ENCODE measurements at regions not wholly inside any gene's neighbourhood (a gene's known extent, or its start where the extent isn't known, plus 50 kb on each side); places are given as distances from the start of the nearest gene placed in this dataset.
A peak's percentile ranks its signal among the peaks of the same experiment; 100 is the strongest.

DNA sequence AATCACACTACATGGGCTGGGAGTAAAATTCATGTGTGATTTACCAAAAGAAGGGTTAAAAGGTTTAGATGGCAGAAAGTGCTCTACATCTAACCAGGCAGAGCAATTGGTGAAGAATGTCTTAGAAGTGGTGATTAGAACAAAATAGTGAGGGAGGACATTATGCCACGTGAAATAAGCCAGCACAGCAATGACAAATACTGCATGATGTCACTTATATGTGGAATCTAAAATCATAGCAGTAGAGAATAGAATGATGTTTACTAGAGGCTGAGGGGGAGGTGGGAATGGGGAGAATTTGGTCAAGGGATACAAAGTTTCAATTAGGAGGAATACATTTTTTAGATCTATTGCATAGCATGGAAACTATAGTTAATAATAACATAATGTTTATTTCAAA is 253.3 kb downstream of the KCNS3 start:
- H3K4me3 ChIP-seq (ENCODE audit: low read length): no peak overlapping the region
- no peak for DNase-seq (ENCODE audit: low read depth, low spot score)

DNA sequence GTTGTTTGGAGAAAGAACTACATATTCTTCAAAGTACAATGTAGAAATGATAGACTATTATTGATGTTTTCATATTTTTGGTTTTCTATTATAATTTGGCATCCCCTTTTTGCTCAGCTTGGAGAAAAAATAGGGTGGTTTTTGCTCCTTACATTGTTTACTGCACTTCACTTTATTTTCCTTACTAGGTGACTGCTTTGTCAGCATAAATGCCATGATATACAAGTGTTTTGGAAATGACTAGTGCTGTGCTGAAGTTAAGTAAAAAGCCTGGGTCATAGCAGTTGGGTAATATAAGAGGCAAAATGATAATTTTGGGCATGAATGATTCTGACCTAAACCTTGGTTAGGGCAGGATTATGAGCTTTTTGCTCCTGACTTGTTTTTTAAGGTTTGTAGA is 250.9 kb downstream of the KCNS3 start:
- no peak for DNase-seq (ENCODE audit: low read depth, low spot score)
- H3K4me3 ChIP-seq (ENCODE audit: low read length): no peak overlapping the region

- no peak for DNase-seq (ENCODE audit: low read depth, low spot score)
- no peak overlapping the region for H3K4me3 ChIP-seq (ENCODE audit: low read length)
Observed at GRCh38 chr2:18125303-18125702, 246.8 kb downstream of the KCNS3 start.

GRCh38 chr2:18124116-18124835 is 245.8 kb downstream of the KCNS3 start:
- no peak overlapping the region for H3K4me3 ChIP-seq (ENCODE audit: low read length)
- no peak for DNase-seq (ENCODE audit: low read depth, low spot score)

DNA sequence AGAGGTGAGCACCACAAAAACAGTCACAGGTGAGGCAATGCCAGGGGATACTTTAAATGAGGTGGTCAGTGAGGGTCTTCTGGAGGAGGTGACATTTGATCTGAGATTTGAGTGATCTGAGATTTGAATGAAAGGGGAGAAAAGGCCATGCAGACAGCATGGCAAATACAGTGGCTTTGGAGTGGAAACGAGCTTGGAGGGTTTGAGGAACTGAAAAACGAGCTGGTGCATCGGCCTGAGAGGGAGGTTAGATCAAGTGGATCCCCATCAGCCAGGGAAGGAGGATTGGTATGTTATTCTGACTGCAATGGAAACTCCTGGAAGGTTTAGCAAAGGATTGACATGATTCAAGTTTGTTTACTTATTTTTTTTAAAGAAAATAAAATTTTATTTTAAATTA is 245.1 kb downstream of the KCNS3 start:
- no peak for DNase-seq (ENCODE audit: low read depth, low spot score)
- no peak overlapping the region for H3K4me3 ChIP-seq (ENCODE audit: low read length)

GRCh38 chr2:18123211-18123570 is 244.7 kb downstream of the KCNS3 start:
- no peak for DNase-seq (ENCODE audit: low read depth, low spot score)
- H3K4me3 ChIP-seq (ENCODE audit: low read length): no peak overlapping the region

DNA sequence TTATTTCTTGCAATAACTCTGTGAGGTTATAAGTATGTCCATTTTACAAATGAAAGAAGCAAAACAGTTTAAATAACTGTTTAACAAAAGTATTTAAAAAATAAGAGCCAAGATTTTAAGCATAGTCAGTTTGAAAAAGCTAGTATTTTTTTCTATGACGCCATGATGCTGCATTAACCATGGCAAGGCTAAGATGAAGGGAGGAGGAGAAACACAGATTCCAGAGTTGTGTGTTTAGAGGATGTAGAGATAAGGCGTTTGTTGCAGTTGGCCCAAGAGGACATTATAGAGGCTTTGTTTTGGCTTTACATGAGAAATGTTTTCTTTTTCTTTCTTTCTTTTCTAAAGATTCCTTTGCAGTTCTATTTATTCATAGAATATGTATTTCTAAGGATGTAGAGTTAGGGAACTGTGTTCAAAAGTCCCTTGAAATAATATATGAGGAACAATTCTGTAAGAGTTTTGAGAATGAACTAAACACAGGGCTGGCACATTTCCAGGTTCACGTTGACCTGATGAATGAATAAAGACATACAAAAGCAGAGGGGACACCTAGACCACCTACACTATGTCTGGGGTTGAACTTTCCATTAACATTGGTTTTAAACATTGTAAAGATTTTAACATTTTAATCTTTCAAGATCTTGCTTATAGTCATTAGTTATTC is 244.2 kb downstream of the KCNS3 start:
- no peak for DNase-seq (ENCODE audit: low read depth, low spot score)
- no peak overlapping the region for H3K4me3 ChIP-seq (ENCODE audit: low read length)

GRCh38 chr2:18119883-18120282 is 241.4 kb downstream of the KCNS3 start:
- no peak for DNase-seq (ENCODE audit: low read depth, low spot score)
- no peak overlapping the region for H3K4me3 ChIP-seq (ENCODE audit: low read length)

DNA sequence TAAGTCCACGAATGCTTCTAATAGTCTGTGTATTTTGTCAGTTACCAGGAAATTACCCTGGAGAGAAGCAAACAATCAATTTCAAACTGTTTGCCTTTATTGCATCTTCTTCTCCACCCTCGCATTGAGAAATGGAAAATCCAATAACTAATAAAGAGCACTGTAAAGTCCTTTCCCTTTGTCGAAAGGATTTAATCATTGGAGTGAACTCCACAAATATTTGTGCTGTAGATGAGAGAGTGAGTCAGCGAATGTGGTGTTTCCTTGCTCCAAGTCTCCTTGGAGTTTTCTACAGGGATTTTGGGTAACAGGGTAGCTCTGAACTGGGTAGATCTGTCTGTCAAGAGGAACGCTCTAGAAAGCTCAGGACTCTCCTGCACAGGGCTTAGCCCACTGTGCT is 240.2 kb downstream of the KCNS3 start:
- H3K4me3 ChIP-seq (ENCODE audit: low read length): no peak overlapping the region
- DNase-seq (ENCODE audit: low read depth, low spot score): no peak

DNA sequence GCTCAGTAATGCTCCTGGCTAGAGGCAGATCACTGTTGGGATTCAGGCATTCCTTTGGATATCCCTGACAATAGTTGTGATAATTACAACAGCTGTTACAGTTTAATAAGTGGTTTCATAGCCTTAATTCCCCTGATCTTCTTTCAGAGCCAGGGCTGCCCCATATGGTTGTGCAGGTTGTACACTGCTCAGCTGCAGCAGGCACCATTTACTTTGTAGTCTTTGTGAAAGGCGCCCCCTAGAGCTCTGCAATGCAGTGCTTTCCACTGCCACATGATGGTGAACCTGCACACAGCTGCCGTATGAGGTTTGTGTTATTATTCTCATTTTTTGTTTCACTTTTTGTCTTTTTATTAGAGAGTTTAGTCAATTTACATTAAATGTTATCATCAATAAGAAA is 239.1 kb downstream of the KCNS3 start:
- DNase-seq (ENCODE audit: low read depth, low spot score): peak; percentile 55
- no peak overlapping the region for H3K4me3 ChIP-seq (ENCODE audit: low read length)

- no peak overlapping the region for H3K4me3 ChIP-seq (ENCODE audit: low read length)
- DNase-seq (ENCODE audit: low read depth, low spot score): no peak
Observed at GRCh38 chr2:18110222-18110621, 231.8 kb downstream of the KCNS3 start.

DNA sequence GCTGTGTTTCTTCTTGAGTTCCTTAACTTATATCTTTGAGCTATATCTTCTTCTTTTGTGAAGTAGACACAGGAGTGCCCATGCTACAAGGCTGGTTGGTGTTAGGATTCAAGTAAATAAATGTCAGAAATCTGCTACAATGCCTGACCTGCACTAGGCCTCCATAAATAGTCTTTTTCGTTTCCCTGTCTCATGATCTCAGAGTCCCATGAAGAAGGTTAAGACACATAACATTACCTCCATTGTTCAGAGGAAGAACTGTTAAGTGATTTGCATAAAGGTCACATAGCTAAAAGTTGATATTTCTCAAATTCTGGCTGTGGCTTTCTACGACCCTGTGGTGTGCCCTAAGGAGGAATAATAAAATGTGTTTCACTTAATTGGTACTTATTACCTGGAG is 228.4 kb downstream of the KCNS3 start:
- DNase-seq (ENCODE audit: low read depth, low spot score): no peak
- H3K4me3 ChIP-seq (ENCODE audit: low read length): no peak overlapping the region

DNA sequence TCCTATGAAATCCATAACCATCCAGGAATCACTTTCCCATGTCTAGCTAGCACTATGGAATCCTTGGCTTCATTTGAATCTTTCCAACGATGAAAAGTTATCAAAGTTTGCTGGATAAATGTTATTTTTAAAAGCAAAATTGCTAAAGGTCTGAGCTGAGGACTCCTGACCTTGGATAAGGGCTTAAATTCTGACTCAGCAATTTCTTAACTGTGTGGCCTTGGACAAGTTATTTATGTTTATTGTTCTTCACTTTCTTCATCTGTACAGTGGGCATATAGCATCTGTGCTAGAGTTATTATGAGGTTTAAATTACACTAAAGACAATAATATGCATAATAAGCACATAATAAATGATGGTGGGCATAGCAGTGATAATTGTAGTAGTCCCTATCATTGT is 227.5 kb downstream of the KCNS3 start:
- DNase-seq (ENCODE audit: low read depth, low spot score): no peak
- no peak overlapping the region for H3K4me3 ChIP-seq (ENCODE audit: low read length)

- no peak overlapping the region for H3K4me3 ChIP-seq (ENCODE audit: low read length)
- DNase-seq (ENCODE audit: low read depth, low spot score): no peak
Observed at GRCh38 chr2:18104595-18105224, 226.2 kb downstream of the KCNS3 start.

- DNase-seq (ENCODE audit: low read depth, low spot score): no peak
- no peak overlapping the region for H3K4me3 ChIP-seq (ENCODE audit: low read length)
Observed at GRCh38 chr2:18096836-18097405, 218.5 kb downstream of the KCNS3 start.

GRCh38 chr2:18094277-18094676 is 215.8 kb downstream of the KCNS3 start:
- DNase-seq (ENCODE audit: low read depth, low spot score): no peak
- no peak overlapping the region for H3K4me3 ChIP-seq (ENCODE audit: low read length)

DNA sequence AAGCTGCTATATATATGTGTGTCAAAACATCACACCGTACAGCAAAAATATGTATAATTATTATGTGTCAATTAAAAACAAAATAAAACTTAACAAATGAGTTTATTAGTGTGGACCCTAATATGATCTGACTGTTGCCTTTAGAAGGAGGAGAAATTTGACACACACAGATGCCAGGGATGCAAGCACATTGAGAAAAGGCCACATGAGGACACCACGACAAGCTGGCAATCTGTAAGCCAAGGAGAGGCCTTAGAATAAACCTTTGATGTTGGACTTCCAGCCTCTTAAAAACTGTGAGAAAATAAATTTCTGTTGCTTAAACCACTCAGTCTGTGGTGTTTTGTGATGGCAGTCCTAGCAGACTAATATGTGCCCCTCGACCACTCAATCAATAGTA is 214.7 kb downstream of the KCNS3 start:
- no peak for DNase-seq (ENCODE audit: low read depth, low spot score)

DNA sequence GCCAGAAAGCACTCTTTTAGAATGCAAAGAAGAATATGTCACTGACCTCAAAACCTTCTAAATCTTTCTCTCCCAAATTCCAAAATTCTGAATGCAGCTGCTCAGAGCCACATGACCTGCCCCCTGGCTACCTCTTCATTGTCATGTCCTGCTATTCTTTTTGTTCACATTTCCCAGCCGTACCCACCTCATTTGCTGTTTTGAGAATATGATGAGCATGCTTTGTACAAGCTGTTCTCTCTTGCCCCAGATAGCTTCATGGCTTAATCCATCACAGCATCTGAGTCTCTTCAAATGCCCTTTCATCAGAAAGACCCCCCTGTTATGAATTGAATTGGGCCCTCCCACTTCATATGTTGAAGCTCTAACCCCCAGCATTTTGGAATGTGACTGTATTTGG is 214.3 kb downstream of the KCNS3 start:
- H3K4me3 ChIP-seq (ENCODE audit: low read length): no peak overlapping the region
- no peak for DNase-seq (ENCODE audit: low read depth, low spot score)

More for the DNA sequence above, 214.7 kb downstream of the KCNS3 start:
- no peak overlapping the region for H3K4me3 ChIP-seq (ENCODE audit: low read length)

GRCh38 chr2:18085593-18085992 is 207.1 kb downstream of the KCNS3 start:
- no peak overlapping the region for H3K4me3 ChIP-seq (ENCODE audit: low read length)
- no peak for DNase-seq (ENCODE audit: low read depth, low spot score)

DNA sequence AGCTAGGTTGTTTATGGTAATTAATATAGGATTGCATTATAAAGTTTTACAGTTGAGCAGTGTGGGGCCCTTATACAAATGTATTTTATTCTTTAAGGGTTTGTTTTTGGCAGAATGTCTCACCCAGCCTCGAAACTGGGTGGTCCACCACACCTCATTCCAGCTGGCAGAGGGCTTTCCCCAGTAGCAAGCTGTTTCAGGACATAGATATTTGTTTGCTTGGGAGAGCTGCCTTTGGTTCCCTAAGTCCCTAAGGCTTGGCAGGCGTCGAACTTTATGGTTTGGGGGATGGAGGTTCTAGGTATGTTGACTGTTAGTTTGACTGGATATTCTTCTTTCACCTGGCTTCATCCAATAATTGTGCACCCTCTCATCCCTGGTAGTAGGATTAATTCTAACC is 205.9 kb downstream of the KCNS3 start:
- no peak for DNase-seq (ENCODE audit: low read depth, low spot score)
- H3K4me3 ChIP-seq (ENCODE audit: low read length): no peak overlapping the region

Data from Jurkat, Clone E6-1 (cell line).